ENCODE measurements at regions not wholly inside any gene's neighbourhood (a gene's known extent, or its start where the extent isn't known, plus 50 kb on each side); places are given as distances from the start of the nearest gene placed in this dataset.

DNA sequence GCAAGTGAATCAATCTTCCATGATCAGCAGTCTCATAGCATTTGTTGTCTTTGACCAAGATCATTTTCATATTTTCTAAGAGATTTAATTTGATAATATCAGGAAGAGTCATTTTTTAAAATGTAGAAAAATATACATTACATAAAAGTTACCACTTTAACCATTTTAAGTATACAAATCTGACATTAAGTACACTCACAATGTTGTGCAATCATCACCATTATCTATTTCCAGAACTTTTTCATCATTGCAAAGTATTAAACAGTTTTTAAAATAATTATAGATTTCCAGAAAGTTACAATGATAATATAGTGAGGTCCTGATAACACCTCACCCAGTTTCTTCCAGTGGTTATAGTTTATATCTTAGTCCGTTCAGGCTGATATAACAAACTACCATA, 222.5 kb upstream of the RHOBTB1 start:
- no CpG with 5 or more reads among the region's 1 CpG for WGBS (ENCODE audit: extremely low coverage, insufficient coverage, insufficient read length)
- Histone ChIP-seq H3K18ac (ENCODE audit: low read length) (no peak overlapping the region), H3K79me1 (ENCODE audit: low read length) (no peaks in the 10 kb centered on the region)

GRCh38 chr10:61166065-61166464, 222.1 kb upstream of the RHOBTB1 start:
- no peak overlapping the region for H3K14ac ChIP-seq (ENCODE audit: low read length)
- H2BK12ac ChIP-seq (ENCODE audit: low read length) = no peak overlapping the region
- H2AFZ ChIP-seq (ENCODE audit: insufficient read depth, low read length, poor library complexity) = no peak overlapping the region
- H3K4ac ChIP-seq (ENCODE audit: low read depth, low read length) = no peak overlapping the region
- no peak overlapping the region for H2BK5ac ChIP-seq (ENCODE audit: low read depth, low read length, poor library complexity)
- H3K9me3 ChIP-seq (ENCODE audit: insufficient read depth, low read depth, low read length) = no peaks in the 10 kb centered on the region
- H3K18ac ChIP-seq (ENCODE audit: low read length) = no peak overlapping the region
- H3K9ac ChIP-seq (ENCODE audit: low read length) = no peak overlapping the region
- H3K79me2 ChIP-seq (ENCODE audit: control insufficient read depth, insufficient read depth, low read length, poor library complexity) = no peaks in the 10 kb centered on the region
- no peak overlapping the region for H3K23ac ChIP-seq (ENCODE audit: low read length)
- no peaks in the 10 kb centered on the region for H3K27me3 ChIP-seq (ENCODE audit: insufficient read depth, low read length)
- no peak overlapping the region for H4K91ac ChIP-seq (ENCODE audit: low read depth, low read length)
- no peak overlapping the region for H2AK5ac ChIP-seq (ENCODE audit: low read length)
- H3K4me2 ChIP-seq (ENCODE audit: low read length) = no peak overlapping the region
- no peaks in the 10 kb centered on the region for H3K4me1 ChIP-seq (ENCODE audit: control insufficient read depth in 1 of 2, insufficient read depth in 2 of 2, low read length in 2 of 2)
- H4K8ac ChIP-seq (ENCODE audit: low read depth, low read length) = no peak overlapping the region
- H2BK120ac ChIP-seq (ENCODE audit: insufficient read depth, low read length, poor library complexity) = no peak overlapping the region
- DNase-seq = no peak
- no peak overlapping the region for H4K12ac ChIP-seq (ENCODE audit: low read depth, low read length)
- no peaks in the 10 kb centered on the region for H3K36me3 ChIP-seq (ENCODE audit: control insufficient read depth in 1 of 2, insufficient read depth in 2 of 2, low read length in 2 of 2)
- H3K4me3 ChIP-seq (ENCODE audit: low read depth, low read length) = no peak overlapping the region
- no peaks in the 10 kb centered on the region for H3K79me1 ChIP-seq (ENCODE audit: low read length)
- no peak overlapping the region for H3K27ac ChIP-seq (ENCODE audit: low read depth, low read length)

More for the DNA sequence above, 222.5 kb upstream of the RHOBTB1 start:
- Histone ChIP-seq H3K9me3 (ENCODE audit: insufficient read depth, low read depth, low read length) (no peaks in the 10 kb centered on the region), H2BK5ac (ENCODE audit: low read depth, low read length, poor library complexity) (no peak overlapping the region), H2AK5ac (ENCODE audit: low read length) (no peak overlapping the region), H3K4me2 (ENCODE audit: low read length) (no peak overlapping the region), H2BK12ac (ENCODE audit: low read length) (no peak overlapping the region), H3K4ac (ENCODE audit: low read depth, low read length) (no peak overlapping the region), H4K91ac (ENCODE audit: low read depth, low read length) (no peak overlapping the region), H3K4me3 (ENCODE audit: low read depth, low read length) (no peak overlapping the region), H2BK120ac (ENCODE audit: insufficient read depth, low read length, poor library complexity) (no peak overlapping the region), H3K27me3 (ENCODE audit: insufficient read depth, low read length) (no peaks in the 10 kb centered on the region), H3K79me2 (ENCODE audit: control insufficient read depth, insufficient read depth, low read length, poor library complexity) (no peaks in the 10 kb centered on the region), H3K36me3 (ENCODE audit: control insufficient read depth in 1 of 2, insufficient read depth in 2 of 2, low read length in 2 of 2) (no peaks in the 10 kb centered on the region), H3K14ac (ENCODE audit: low read length) (no peak overlapping the region), H4K12ac (ENCODE audit: low read depth, low read length) (no peak overlapping the region), H4K8ac (ENCODE audit: low read depth, low read length) (no peak overlapping the region), H3K4me1 (ENCODE audit: control insufficient read depth in 1 of 2, insufficient read depth in 2 of 2, low read length in 2 of 2) (no peaks in the 10 kb centered on the region), H3K27ac (ENCODE audit: low read depth, low read length) (no peak overlapping the region), H3K23ac (ENCODE audit: low read length) (no peak overlapping the region), H2AFZ (ENCODE audit: insufficient read depth, low read length, poor library complexity) (no peak overlapping the region), H3K9ac (ENCODE audit: low read length) (no peak overlapping the region)
- no peak for DNase-seq

GRCh38 chr10:61164458-61165160, 220.6 kb upstream of the RHOBTB1 start:
- H3K9me3 ChIP-seq (ENCODE audit: insufficient read depth, low read depth, low read length) = no peaks in the 10 kb centered on the region
- WGBS (ENCODE audit: extremely low coverage, insufficient coverage, insufficient read length) = no CpG with 5 or more reads among the region's 6 CpGs
- no peak overlapping the region for H2AFZ ChIP-seq (ENCODE audit: insufficient read depth, low read length, poor library complexity)
- H3K23ac ChIP-seq (ENCODE audit: low read length) = no peak overlapping the region
- no peak for DNase-seq
- no peaks in the 10 kb centered on the region for H3K79me1 ChIP-seq (ENCODE audit: low read length)
- no peak overlapping the region for H4K12ac ChIP-seq (ENCODE audit: low read depth, low read length)
- H3K4me1 ChIP-seq (ENCODE audit: control insufficient read depth in 1 of 2, insufficient read depth in 2 of 2, low read length in 2 of 2) = no peaks in the 10 kb centered on the region
- H3K27me3 ChIP-seq (ENCODE audit: insufficient read depth, low read length) = no peaks in the 10 kb centered on the region
- no peak overlapping the region for H2AK5ac ChIP-seq (ENCODE audit: low read length)
- H2BK120ac ChIP-seq (ENCODE audit: insufficient read depth, low read length, poor library complexity) = no peak overlapping the region
- no peak overlapping the region for H3K4ac ChIP-seq (ENCODE audit: low read depth, low read length)
- no peaks in the 10 kb centered on the region for H3K36me3 ChIP-seq (ENCODE audit: control insufficient read depth in 1 of 2, insufficient read depth in 2 of 2, low read length in 2 of 2)
- H4K91ac ChIP-seq (ENCODE audit: low read depth, low read length) = no peak overlapping the region
- H3K4me2 ChIP-seq (ENCODE audit: low read length) = no peak overlapping the region
- no peak overlapping the region for H3K4me3 ChIP-seq (ENCODE audit: low read depth, low read length)
- no peak overlapping the region for H3K18ac ChIP-seq (ENCODE audit: low read length)
- no peaks in the 10 kb centered on the region for H3K79me2 ChIP-seq (ENCODE audit: control insufficient read depth, insufficient read depth, low read length, poor library complexity)
- no peak overlapping the region for H3K9ac ChIP-seq (ENCODE audit: low read length)
- no peak overlapping the region for H2BK5ac ChIP-seq (ENCODE audit: low read depth, low read length, poor library complexity)
- H4K8ac ChIP-seq (ENCODE audit: low read depth, low read length) = no peak overlapping the region
- no peak overlapping the region for H3K14ac ChIP-seq (ENCODE audit: low read length)
- no peak overlapping the region for H3K27ac ChIP-seq (ENCODE audit: low read depth, low read length)
- H2BK12ac ChIP-seq (ENCODE audit: low read length) = no peak overlapping the region

DNA sequence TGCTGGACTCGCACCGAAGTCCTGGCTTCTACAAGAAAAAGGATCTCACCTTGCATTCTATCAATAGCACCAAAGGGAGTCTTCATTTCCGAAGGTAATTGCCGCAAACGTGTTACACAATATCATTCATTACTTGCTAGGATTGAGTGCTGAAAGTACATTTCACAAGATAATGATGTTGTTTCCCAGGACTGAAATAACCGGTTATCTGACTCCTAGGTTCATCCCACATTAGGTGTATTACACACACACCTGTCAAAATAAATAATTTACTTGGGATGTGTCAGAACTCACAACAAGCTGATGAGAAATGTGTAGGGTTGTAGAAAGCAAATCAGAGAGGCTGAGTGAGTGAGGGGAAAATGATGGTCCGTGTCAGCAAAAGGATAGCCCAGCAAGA, 219.4 kb upstream of the RHOBTB1 start:
- Histone ChIP-seq H2BK5ac (ENCODE audit: low read depth, low read length, poor library complexity) (no peak overlapping the region), H2BK12ac (ENCODE audit: low read length) (no peak overlapping the region), H3K23ac (ENCODE audit: low read length) (no peak overlapping the region), H3K79me2 (ENCODE audit: control insufficient read depth, insufficient read depth, low read length, poor library complexity) (no peaks in the 10 kb centered on the region), H3K27ac (ENCODE audit: low read depth, low read length) (no peak overlapping the region), H4K12ac (ENCODE audit: low read depth, low read length) (no peak overlapping the region), H3K79me1 (ENCODE audit: low read length) (no peaks in the 10 kb centered on the region), H2BK120ac (ENCODE audit: insufficient read depth, low read length, poor library complexity) (no peak overlapping the region), H3K9ac (ENCODE audit: low read length) (no peak overlapping the region), H3K4ac (ENCODE audit: low read depth, low read length) (no peak overlapping the region), H3K4me2 (ENCODE audit: low read length) (no peak overlapping the region), H3K18ac (ENCODE audit: low read length) (no peak overlapping the region), H3K27me3 (ENCODE audit: insufficient read depth, low read length) (no peaks in the 10 kb centered on the region), H2AK5ac (ENCODE audit: low read length) (no peak overlapping the region), H3K4me1 (ENCODE audit: control insufficient read depth in 1 of 2, insufficient read depth in 2 of 2, low read length in 2 of 2) (no peaks in the 10 kb centered on the region), H4K91ac (ENCODE audit: low read depth, low read length) (no peak overlapping the region), H3K9me3 (ENCODE audit: insufficient read depth, low read depth, low read length) (no peaks in the 10 kb centered on the region), H3K36me3 (ENCODE audit: control insufficient read depth in 1 of 2, insufficient read depth in 2 of 2, low read length in 2 of 2) (no peaks in the 10 kb centered on the region), H3K4me3 (ENCODE audit: low read depth, low read length) (no peak overlapping the region), H2AFZ (ENCODE audit: insufficient read depth, low read length, poor library complexity) (no peak overlapping the region), H3K14ac (ENCODE audit: low read length) (no peak overlapping the region), H4K8ac (ENCODE audit: low read depth, low read length) (no peak overlapping the region)
- DNase-seq = peak in 1 of 2 donors; percentile 45
- no CpG with 5 or more reads among the region's 7 CpGs for WGBS (ENCODE audit: extremely low coverage, insufficient coverage, insufficient read length)

All from trophoblast cell (in vitro differentiated cells and primary cell).